ENCODE measurements at regions not wholly inside any gene's neighbourhood (a gene's known extent, or its start where the extent isn't known, plus 50 kb on each side); places are given as distances from the start of the nearest gene placed in this dataset.

DNA sequence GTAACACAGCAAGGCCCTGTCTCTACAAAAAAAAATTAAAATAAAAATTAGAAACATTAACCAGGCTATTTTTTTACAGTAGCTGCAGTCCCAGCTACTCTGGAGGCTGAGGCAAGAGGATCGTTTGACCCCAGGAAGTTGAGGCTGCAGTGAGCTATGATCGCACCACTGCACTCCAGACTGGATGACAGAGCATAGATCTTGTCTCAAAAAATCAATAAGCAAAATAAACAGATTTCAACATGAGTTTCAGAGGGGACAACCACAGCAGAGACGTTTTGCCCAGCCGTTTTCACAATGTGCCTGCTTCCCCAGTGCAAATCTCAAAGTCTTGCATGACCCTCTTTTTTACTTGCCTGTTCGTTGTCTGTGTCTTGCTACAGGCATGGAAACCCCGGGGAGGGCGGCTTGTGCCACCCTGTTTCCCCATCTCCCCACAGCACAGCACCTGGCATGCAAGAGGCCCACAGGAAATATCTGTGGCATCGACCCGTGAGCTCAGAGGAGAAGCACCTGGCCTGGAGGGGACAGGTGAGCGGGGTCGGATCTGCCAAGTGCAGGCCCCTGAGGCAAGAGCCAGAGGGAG, 222.0 kb upstream of the ZNF507 start:
- TF ChIP-seq, protein P1, sequence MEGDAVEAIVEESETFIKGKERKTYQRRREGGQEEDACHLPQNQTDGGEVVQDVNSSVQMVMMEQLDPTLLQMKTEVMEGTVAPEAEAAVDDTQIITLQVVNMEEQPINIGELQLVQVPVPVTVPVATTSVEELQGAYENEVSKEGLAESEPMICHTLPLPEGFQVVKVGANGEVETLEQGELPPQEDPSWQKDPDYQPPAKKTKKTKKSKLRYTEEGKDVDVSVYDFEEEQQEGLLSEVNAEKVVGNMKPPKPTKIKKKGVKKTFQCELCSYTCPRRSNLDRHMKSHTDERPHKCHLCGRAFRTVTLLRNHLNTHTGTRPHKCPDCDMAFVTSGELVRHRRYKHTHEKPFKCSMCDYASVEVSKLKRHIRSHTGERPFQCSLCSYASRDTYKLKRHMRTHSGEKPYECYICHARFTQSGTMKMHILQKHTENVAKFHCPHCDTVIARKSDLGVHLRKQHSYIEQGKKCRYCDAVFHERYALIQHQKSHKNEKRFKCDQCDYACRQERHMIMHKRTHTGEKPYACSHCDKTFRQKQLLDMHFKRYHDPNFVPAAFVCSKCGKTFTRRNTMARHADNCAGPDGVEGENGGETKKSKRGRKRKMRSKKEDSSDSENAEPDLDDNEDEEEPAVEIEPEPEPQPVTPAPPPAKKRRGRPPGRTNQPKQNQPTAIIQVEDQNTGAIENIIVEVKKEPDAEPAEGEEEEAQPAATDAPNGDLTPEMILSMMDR (IDR thresholded peaks at IDR 0.05; ENCODE audit: low read length), result no peak
- TF ChIP-seq EZH2 (optimal IDR thresholded peaks at IDR 0.05; ENCODE audit: low read depth, low read length) (no peak), EZH2phosphoT487 (IDR thresholded peaks at IDR 0.05; ENCODE audit: low read length) (no peak)

Data from MM.1S (cell line).